HFF-Myc (cell line): ENCODE measurements at regions not wholly inside any gene's neighbourhood (a gene's known extent, or its start where the extent isn't known, plus 50 kb on each side); places are given as distances from the start of the nearest gene placed in this dataset.

Experiments used
- DNase-seq: peaks from one replicate; pipeline ENCODE4 v3.0.0-alpha.2; 2011; ENCODE audit warnings: low read depth; ENCODE audit errors: extremely low read depth
- H3K4me3 ChIP-seq: replicated peaks from 2 replicates; pipeline ENCODE4 v1.5.1; 2011; ENCODE audit warnings: low read depth, mild to moderate bottlenecking, control low read depth, low read length
- CTCF ChIP-seq: IDR thresholded peaks from 2 replicates; pipeline ENCODE4 v1.5.1; 2012; ENCODE audit warnings: mild to moderate bottlenecking, low read depth, low read length, control low read depth; ENCODE audit errors: missing control alignments

GRCh38 chr10:131742500-131742951, 158.3 kb upstream of the PPP2R2D start:
- H3K4me3 ChIP-seq: no peak overlapping the region
- no peak for TF ChIP-seq CTCF
- no peak for DNase-seq

GRCh38 chr10:131743190-131744151, 157.3 kb upstream of the PPP2R2D start:
- no peak for DNase-seq
- no peak for TF ChIP-seq CTCF
- H3K4me3 ChIP-seq: no peak overlapping the region

- no peak for DNase-seq
- H3K4me3 ChIP-seq: no peak overlapping the region
- no peak for TF ChIP-seq CTCF
Measured at GRCh38 chr10:131744346-131744745, 156.5 kb upstream of the PPP2R2D start.

GRCh38 chr10:131745591-131745990, 155.2 kb upstream of the PPP2R2D start:
- TF ChIP-seq CTCF: no peak
- no peak for DNase-seq
- no peak overlapping the region for H3K4me3 ChIP-seq

GRCh38 chr10:131746241-131746711, 154.5 kb upstream of the PPP2R2D start:
- DNase-seq: no peak
- no peak overlapping the region for H3K4me3 ChIP-seq
- no peak for TF ChIP-seq CTCF

- no peak for DNase-seq
- H3K4me3 ChIP-seq: no peak overlapping the region
- no peak for TF ChIP-seq CTCF
Measured at GRCh38 chr10:131746785-131747184, 154.0 kb upstream of the PPP2R2D start.
